DND-41 (cell line): ENCODE measurements at regions not wholly inside any gene's neighbourhood (a gene's known extent, or its start where the extent isn't known, plus 50 kb on each side); places are given as distances from the start of the nearest gene placed in this dataset.

Experiments
- ATAC-seq: fragments of 200-7000 bp; cut with Tn5 transposase; 3 replicates; pipeline ENCODE4 v1.9.1; 2021; ENCODE audit warnings: low read depth; ENCODE audit not compliant: insufficient read depth
- DNase-seq: peaks from one replicate; pipeline ENCODE4 v3.0.0-alpha.2; 2020
- H2AFZ ChIP-seq: 2 replicates; pipeline ENCODE4 v1.6.0; 2012; ENCODE audit warnings: low read depth, low read length
- H3K27ac ChIP-seq: 2 replicates; pipeline ENCODE4 v1.5.1; 2012; ENCODE audit warnings: low read length, inconsistent platforms
- H3K27me3 ChIP-seq: fragments of 200-600 bp; sonication (generic); 2 replicates; pipeline ENCODE4 v1.6.0; 2012; ENCODE audit warnings: low read length, mild to moderate bottlenecking, inconsistent platforms; ENCODE audit not compliant: insufficient read depth, poor library complexity
- H3K36me3 ChIP-seq: 2 replicates; pipeline ENCODE4 v1.5.1; 2012; ENCODE audit warnings: low read length, inconsistent platforms; ENCODE audit not compliant: insufficient read depth
- H3K4me1 ChIP-seq: 2 replicates; pipeline ENCODE4 v1.5.1; 2012; ENCODE audit warnings: mild to moderate bottlenecking, low read length; ENCODE audit not compliant: insufficient read depth
- H3K4me2 ChIP-seq: 2 replicates; pipeline ENCODE4 v1.6.0; 2012; ENCODE audit warnings: mild to moderate bottlenecking, moderate library complexity, low read length, inconsistent platforms; ENCODE audit not compliant: insufficient read depth
- H3K4me3 ChIP-seq, 2 experiments: fragments of 200-600 bp in 1 of 2; shearing (Covaris generic) in 1 of 2; 2 replicates each; pipeline ENCODE4 v1.5.1; 2012 to 2016; ENCODE audit warnings: inconsistent platforms in 2 of 2, low read length in 2 of 2, mild to moderate bottlenecking in 2 of 2, low read depth in 1 of 2, moderate library complexity in 1 of 2
- H3K79me2 ChIP-seq: 2 replicates; pipeline ENCODE4 v1.6.0; 2012; ENCODE audit warnings: low read length, inconsistent platforms; ENCODE audit not compliant: insufficient read depth
- H3K9ac ChIP-seq: 2 replicates; pipeline ENCODE4 v1.6.0; 2012; ENCODE audit warnings: low read depth, mild to moderate bottlenecking, inconsistent platforms, low read length, moderate library complexity
- H3K9me3 ChIP-seq: 2 replicates; pipeline ENCODE4 v1.5.1; 2012; ENCODE audit warnings: low read length, moderate library complexity, mild to moderate bottlenecking, inconsistent platforms; ENCODE audit not compliant: insufficient read depth, severe bottlenecking
- H4K20me1 ChIP-seq: 2 replicates; pipeline ENCODE4 v1.6.0; 2012; ENCODE audit warnings: low read length; ENCODE audit not compliant: insufficient read depth
- CTCF ChIP-seq: IDR thresholded peaks from 2 replicates; pipeline ENCODE4 v1.5.1; 2012; ENCODE audit warnings: borderline replicate concordance, low read length, moderate library complexity, mild to moderate bottlenecking; ENCODE audit not compliant: poor library complexity, severe bottlenecking; ENCODE audit errors: extremely low read depth
- EZH2 ChIP-seq: IDR thresholded peaks from 3 replicates; pipeline ENCODE4 v1.6.1; 2012; ENCODE audit warnings: borderline replicate concordance, low read depth, mild to moderate bottlenecking, moderate library complexity, low read length, inconsistent platforms; ENCODE audit not compliant: severe bottlenecking

GRCh38 chr2:236793023-236794011, 223.7 kb downstream of the ACKR3 start:
- no peak overlapping the region for H2AFZ ChIP-seq
- H3K9me3 ChIP-seq: no peaks in the 10 kb centered on the region
- no peaks in the 10 kb centered on the region for H3K4me1 ChIP-seq
- no peak overlapping the region for H3K27ac ChIP-seq
- ATAC-seq (peak; percentile 35; the same call in 2 of the 3 replicates), DNase-seq (peak; percentile 51)
- H3K4me3 ChIP-seq: no peak overlapping the region
- H3K9ac ChIP-seq: no peak overlapping the region
- no peaks in the 10 kb centered on the region for H4K20me1 ChIP-seq
- no peaks in the 10 kb centered on the region for H3K79me2 ChIP-seq
- TF ChIP-seq EZH2 (no peak), CTCF (no peak)
- H3K27me3 ChIP-seq: no peaks in the 10 kb centered on the region
- no peaks in the 10 kb centered on the region for H3K36me3 ChIP-seq
- H3K4me2 ChIP-seq: no peak overlapping the region

- ATAC-seq (peak; percentile 88), DNase-seq (peak; percentile 70)
- Histone ChIP-seq H3K36me3 (no peaks in the 10 kb centered on the region), H4K20me1 (no peaks in the 10 kb centered on the region), H3K27ac (no peak overlapping the region), H2AFZ (no peak overlapping the region), H3K4me3 (no peak overlapping the region), H3K4me1 (no peaks in the 10 kb centered on the region), H3K4me2 (no peak overlapping the region), H3K27me3 (no peaks in the 10 kb centered on the region), H3K79me2 (no peaks in the 10 kb centered on the region), H3K9me3 (no peaks in the 10 kb centered on the region), H3K9ac (no peak overlapping the region)
- TF ChIP-seq EZH2: no peak
- no peak for TF ChIP-seq CTCF
Observed at GRCh38 chr2:236794176-236794957, 224.7 kb downstream of the ACKR3 start.

- Histone ChIP-seq H3K4me2 (no peak overlapping the region), H4K20me1 (no peaks in the 10 kb centered on the region), H2AFZ (no peak overlapping the region), H3K9me3 (no peaks in the 10 kb centered on the region), H3K4me1 (no peaks in the 10 kb centered on the region), H3K36me3 (no peaks in the 10 kb centered on the region), H3K9ac (no peak overlapping the region), H3K27me3 (no peaks in the 10 kb centered on the region), H3K27ac (no peak overlapping the region), H3K4me3 (no peak overlapping the region), H3K79me2 (no peaks in the 10 kb centered on the region)
- no peak for ATAC-seq
- no peak for TF ChIP-seq CTCF
- TF ChIP-seq EZH2: no peak
- no peak for DNase-seq
Observed at GRCh38 chr2:236795169-236795860, 225.7 kb downstream of the ACKR3 start.
